Astrocyte of the cerebellum (primary cell): ENCODE measurements at regions not wholly inside any gene's neighbourhood (a gene's known extent, or its start where the extent isn't known, plus 50 kb on each side); places are given as distances from the start of the nearest gene placed in this dataset.

Source experiments
- DNase-seq: peaks from one replicate; pipeline ENCODE4 v3.0.0-alpha.2; 2011; ENCODE audit warnings: low read depth
- H3K4me3 ChIP-seq: 2 replicates; pipeline ENCODE4 v1.5.1; 2011; ENCODE audit warnings: mild to moderate bottlenecking, low read depth, low read length, moderate library complexity
- in situ Hi-C: cut with HindIII; loops from 2 replicates; pipeline ENCODE4 v1.10.0; 2017; ENCODE audit warnings: low sequenced_read_pairs
- TF ChIP-seq, protein P1 (sequence below): IDR thresholded peaks from 2 replicates; pipeline ENCODE4 v1.5.1; 2012; ENCODE audit warnings: low read length, low read depth, moderate library complexity, mild to moderate bottlenecking; ENCODE audit errors: missing control alignments

DNA sequence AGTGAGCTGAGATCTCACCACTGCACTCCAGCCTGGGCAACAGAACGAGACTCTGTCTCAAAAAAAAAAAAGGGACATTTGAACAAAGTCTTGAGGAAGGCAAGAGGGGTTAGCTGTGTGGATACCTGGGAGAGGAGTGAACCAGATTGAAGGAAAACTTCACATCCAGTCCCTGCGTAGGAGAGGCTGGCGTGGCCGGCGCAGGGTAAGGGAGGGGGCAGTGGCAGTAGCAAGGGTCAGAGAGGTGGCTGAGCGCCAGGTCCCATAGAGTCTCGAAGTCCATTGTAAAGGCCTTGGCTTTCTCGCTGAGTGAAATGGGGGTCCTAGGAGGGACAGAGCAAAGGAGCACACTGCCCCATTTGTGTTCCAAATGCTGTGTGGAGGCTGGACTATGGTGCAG, 171.8 kb upstream of the WSCD1 start:
- in situ Hi-C loops = no loop called here

GRCh38 chr17:5899496-5900195, 170.5 kb upstream of the WSCD1 start:
- TF ChIP-seq, protein P1, sequence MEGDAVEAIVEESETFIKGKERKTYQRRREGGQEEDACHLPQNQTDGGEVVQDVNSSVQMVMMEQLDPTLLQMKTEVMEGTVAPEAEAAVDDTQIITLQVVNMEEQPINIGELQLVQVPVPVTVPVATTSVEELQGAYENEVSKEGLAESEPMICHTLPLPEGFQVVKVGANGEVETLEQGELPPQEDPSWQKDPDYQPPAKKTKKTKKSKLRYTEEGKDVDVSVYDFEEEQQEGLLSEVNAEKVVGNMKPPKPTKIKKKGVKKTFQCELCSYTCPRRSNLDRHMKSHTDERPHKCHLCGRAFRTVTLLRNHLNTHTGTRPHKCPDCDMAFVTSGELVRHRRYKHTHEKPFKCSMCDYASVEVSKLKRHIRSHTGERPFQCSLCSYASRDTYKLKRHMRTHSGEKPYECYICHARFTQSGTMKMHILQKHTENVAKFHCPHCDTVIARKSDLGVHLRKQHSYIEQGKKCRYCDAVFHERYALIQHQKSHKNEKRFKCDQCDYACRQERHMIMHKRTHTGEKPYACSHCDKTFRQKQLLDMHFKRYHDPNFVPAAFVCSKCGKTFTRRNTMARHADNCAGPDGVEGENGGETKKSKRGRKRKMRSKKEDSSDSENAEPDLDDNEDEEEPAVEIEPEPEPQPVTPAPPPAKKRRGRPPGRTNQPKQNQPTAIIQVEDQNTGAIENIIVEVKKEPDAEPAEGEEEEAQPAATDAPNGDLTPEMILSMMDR = no peak
- no peak overlapping the region for H3K4me3 ChIP-seq
- DNase-seq = no peak
- in situ Hi-C loops = no loop called here

More for the DNA sequence above, 171.8 kb upstream of the WSCD1 start:
- no peak overlapping the region for H3K4me3 ChIP-seq
- TF ChIP-seq, protein P1 = no peak
- DNase-seq = no peak

GRCh38 chr17:5901731-5902130, 168.4 kb upstream of the WSCD1 start:
- no peak for DNase-seq
- in situ Hi-C loops = no loop called here

GRCh38 chr17:5902181-5903140, 167.7 kb upstream of the WSCD1 start:
- no peak overlapping the region for H3K4me3 ChIP-seq
- TF ChIP-seq, protein P1 = no peak
- in situ Hi-C loops = no loop called here
- no peak for DNase-seq

More at GRCh38 chr17:5901731-5902130, 168.4 kb upstream of the WSCD1 start:
- TF ChIP-seq, protein P1 = no peak
- H3K4me3 ChIP-seq = no peak overlapping the region

DNA sequence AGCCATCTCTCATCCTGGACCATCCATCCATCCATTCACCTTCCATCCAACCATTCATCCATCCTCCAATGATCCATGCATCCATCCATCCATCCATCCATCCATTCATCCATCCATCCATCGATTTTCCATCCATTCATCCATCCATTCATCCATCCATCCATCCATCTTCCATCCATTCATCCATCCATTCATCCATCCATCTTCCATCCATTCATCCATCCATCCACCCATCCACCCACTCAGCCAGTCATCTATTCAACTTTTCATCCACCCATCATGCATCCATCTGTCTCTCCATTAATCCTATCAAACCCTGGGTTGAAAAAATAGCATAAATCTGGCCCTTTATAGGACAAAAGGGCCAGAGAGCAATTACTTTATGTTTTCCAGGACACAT, 158.3 kb upstream of the WSCD1 start:
- no peak for DNase-seq
- TF ChIP-seq, protein P1 = no peak
- in situ Hi-C loops = no loop called here
- H3K4me3 ChIP-seq = no peak overlapping the region

DNA sequence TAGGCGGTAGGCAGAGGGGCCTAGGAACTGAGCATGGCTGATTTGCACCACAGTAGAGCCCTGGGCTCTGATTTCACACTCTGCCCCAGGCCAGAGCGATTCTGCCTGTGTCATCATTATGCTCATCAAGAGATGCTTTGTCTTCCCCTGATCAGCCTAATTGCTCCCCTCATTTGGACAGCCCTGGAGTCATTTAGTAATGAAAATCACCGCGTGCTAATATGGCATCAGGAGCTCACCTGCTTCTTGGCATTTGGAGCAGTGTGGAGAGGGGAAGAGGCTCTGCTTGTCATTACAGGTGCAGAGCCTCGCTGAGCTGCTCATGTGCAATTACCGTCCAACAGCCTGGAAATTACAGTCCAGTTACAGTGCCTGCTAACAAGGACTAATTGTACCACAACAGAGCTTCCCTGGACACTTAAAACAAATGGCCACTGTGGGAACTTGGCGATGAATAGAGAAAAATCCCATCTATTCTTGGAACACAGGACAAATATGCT, 157.1 kb upstream of the WSCD1 start:
- no peak overlapping the region for H3K4me3 ChIP-seq
- TF ChIP-seq, protein P1 = no peak
- no peak for DNase-seq
- in situ Hi-C loops = no loop called here
